ENCODE measurements at regions not wholly inside any gene's neighbourhood (a gene's known extent, or its start where the extent isn't known, plus 50 kb on each side); places are given as distances from the start of the nearest gene placed in this dataset.
"Not testable (repeated sequence)": the region's sequence is repeated elsewhere in the genome, so short reads cannot be mapped to it uniquely, and the experiment has no call there.

DNA sequence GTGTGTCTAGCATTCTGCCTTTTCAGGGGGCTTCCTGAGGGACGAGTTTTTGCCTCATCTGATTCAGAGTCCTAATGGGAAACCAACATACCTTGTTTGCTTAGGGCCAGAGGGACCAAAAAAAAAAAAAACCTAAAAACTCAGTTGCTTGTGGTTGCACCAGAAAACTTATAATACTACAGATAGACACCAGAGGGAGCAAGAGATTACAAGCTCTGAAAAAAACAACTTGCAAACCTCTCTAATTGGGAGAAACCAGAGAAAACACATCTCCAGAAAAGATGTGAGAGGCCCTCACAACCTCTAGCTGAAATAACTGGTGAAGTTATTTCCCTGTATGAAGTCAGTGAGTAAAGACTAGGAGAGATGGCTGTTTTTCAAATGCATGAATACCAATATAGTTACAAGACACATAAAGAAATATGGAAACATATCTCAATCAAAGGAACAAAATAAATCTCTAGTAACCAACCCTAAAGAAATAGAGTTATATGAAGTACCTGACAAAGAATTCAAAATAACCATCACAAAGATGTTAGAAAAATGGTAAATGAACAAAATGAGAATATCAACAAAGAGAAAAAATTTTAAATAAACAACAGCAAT, 233.7 kb upstream of the NFIA start:
- no peak overlapping the region for H3K4me2 ChIP-seq (ENCODE audit: low read depth, low read length, poor library complexity, severe bottlenecking)
- H4K20me1 ChIP-seq (ENCODE audit: low read depth, low read length), result no peaks in the 10 kb centered on the region
- no peak overlapping the region for H2AFZ ChIP-seq (ENCODE audit: low read depth, low read length, severe bottlenecking)
- TF ChIP-seq EZH2phosphoT487 (conservative IDR thresholded peaks at IDR 0.05; ENCODE audit: low read length), result no peak
- TF ChIP-seq, protein P1, sequence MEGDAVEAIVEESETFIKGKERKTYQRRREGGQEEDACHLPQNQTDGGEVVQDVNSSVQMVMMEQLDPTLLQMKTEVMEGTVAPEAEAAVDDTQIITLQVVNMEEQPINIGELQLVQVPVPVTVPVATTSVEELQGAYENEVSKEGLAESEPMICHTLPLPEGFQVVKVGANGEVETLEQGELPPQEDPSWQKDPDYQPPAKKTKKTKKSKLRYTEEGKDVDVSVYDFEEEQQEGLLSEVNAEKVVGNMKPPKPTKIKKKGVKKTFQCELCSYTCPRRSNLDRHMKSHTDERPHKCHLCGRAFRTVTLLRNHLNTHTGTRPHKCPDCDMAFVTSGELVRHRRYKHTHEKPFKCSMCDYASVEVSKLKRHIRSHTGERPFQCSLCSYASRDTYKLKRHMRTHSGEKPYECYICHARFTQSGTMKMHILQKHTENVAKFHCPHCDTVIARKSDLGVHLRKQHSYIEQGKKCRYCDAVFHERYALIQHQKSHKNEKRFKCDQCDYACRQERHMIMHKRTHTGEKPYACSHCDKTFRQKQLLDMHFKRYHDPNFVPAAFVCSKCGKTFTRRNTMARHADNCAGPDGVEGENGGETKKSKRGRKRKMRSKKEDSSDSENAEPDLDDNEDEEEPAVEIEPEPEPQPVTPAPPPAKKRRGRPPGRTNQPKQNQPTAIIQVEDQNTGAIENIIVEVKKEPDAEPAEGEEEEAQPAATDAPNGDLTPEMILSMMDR (IDR thresholded peaks at IDR 0.05; ENCODE audit: insufficient read depth, low read length, poor library complexity, severe bottlenecking), result peak; percentile 41
- no peaks in the 10 kb centered on the region for H3K9me2 ChIP-seq (replicated peaks; ENCODE audit: insufficient read depth, low read length)
- no peaks in the 10 kb centered on the region for H3F3A ChIP-seq (ENCODE audit: insufficient read depth)
- no peaks in the 10 kb centered on the region for H3K36me3 ChIP-seq (ENCODE audit: low read length)
- H3K9me3 ChIP-seq (ENCODE audit: insufficient read depth, low read length), result no peaks in the 10 kb centered on the region
- no peaks in the 10 kb centered on the region for H3K79me2 ChIP-seq (ENCODE audit: insufficient read depth, low read length)
- H3K4me3 ChIP-seq (ENCODE audit: insufficient read depth, low read length, poor library complexity, severe bottlenecking), result no peak overlapping the region
- no peaks in the 10 kb centered on the region for H3K27me3 ChIP-seq (ENCODE audit: low read length)
- H3K27ac ChIP-seq (ENCODE audit: low read depth, low read length), result no peak overlapping the region
- H3K9ac ChIP-seq (ENCODE audit: low read length), result no peak overlapping the region

DNA sequence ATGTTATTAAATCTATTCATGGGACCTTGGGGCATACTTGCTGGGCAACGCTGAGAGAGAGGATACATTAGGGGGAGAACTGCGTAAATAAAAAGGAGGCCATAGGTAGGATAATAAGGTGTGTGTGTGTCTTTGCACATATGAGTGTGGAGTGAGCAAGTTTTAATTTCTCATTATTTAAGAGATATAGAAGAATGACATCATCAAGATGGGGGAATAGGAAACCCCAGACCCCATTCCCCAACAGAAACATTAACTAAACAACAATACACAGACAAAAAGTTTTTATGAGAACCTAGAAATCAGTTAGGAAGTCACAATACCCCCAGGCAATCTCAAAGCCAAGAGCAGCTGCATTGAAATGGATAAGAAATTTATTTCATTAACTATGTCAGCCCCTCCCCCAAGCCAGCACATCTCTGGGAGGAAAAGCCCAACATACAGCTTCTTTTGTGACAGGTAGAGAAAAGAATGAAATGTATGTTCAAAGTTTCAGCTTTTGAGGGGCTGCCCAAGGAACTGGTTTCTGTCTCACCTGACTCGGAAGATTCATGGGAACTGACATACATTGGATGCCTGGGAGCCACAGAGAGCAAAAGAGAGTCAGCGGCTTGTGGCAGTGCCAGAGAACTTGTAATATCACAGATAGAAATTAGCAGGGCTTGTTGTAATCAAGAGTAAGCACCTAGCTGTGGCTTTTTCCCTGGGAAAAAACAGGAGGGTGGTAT, 234.3 kb upstream of the NFIA start:
- Histone ChIP-seq H4K20me1 (ENCODE audit: low read depth, low read length) (no peaks in the 10 kb centered on the region), H3K36me3 (ENCODE audit: low read length) (no peaks in the 10 kb centered on the region), H3K9me3 (ENCODE audit: insufficient read depth, low read length) (no peaks in the 10 kb centered on the region), H3K27ac (ENCODE audit: low read depth, low read length) (no peak overlapping the region), H3K4me2 (ENCODE audit: low read depth, low read length, poor library complexity, severe bottlenecking) (no peak overlapping the region), H3F3A (ENCODE audit: insufficient read depth) (no peaks in the 10 kb centered on the region), H3K9me2 (replicated peaks; ENCODE audit: insufficient read depth, low read length) (no peaks in the 10 kb centered on the region), H3K79me2 (ENCODE audit: insufficient read depth, low read length) (no peaks in the 10 kb centered on the region), H2AFZ (ENCODE audit: low read depth, low read length, severe bottlenecking) (no peak overlapping the region), H3K27me3 (ENCODE audit: low read length) (no peaks in the 10 kb centered on the region), H3K4me3 (ENCODE audit: insufficient read depth, low read length, poor library complexity, severe bottlenecking) (no peak overlapping the region), H3K9ac (ENCODE audit: low read length) (no peak overlapping the region)
- TF ChIP-seq, protein P1 (IDR thresholded peaks at IDR 0.05; ENCODE audit: insufficient read depth, low read length, poor library complexity, severe bottlenecking), result no peak
- TF ChIP-seq EZH2phosphoT487 (conservative IDR thresholded peaks at IDR 0.05; ENCODE audit: low read length), result no peak

DNA sequence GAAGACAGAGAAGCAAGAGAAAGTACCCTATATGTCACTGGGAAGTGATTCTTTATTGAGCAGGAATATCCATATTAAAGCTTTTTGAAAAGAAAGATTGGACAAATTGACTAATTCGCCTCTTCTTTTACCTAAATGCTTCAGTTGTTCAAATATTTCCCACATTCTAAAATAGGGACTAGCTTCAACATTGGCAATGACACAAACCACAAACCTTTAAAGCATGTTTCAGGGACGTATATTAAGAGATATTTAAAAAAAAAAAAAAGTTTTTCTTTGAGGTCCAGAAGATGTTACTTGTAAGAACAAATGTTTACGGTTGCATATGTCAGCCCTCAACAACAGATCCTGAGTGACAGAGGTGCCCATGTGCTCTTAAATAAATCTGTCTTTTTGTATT, 235.0 kb upstream of the NFIA start:
- H3K9me2 ChIP-seq (replicated peaks; ENCODE audit: insufficient read depth, low read length), result no peaks in the 10 kb centered on the region
- no peak overlapping the region for H3K27ac ChIP-seq (ENCODE audit: low read depth, low read length)
- no peak overlapping the region for H2AFZ ChIP-seq (ENCODE audit: low read depth, low read length, severe bottlenecking)
- H3K4me2 ChIP-seq (ENCODE audit: low read depth, low read length, poor library complexity, severe bottlenecking), result no peak overlapping the region
- no peaks in the 10 kb centered on the region for H3K36me3 ChIP-seq (ENCODE audit: low read length)
- H4K20me1 ChIP-seq (ENCODE audit: low read depth, low read length), result no peaks in the 10 kb centered on the region
- no peak for TF ChIP-seq EZH2phosphoT487 (conservative IDR thresholded peaks at IDR 0.05; ENCODE audit: low read length)
- TF ChIP-seq, protein P1 (IDR thresholded peaks at IDR 0.05; ENCODE audit: insufficient read depth, low read length, poor library complexity, severe bottlenecking), result no peak
- H3K4me3 ChIP-seq (ENCODE audit: insufficient read depth, low read length, poor library complexity, severe bottlenecking), result no peak overlapping the region
- no peaks in the 10 kb centered on the region for H3K79me2 ChIP-seq (ENCODE audit: insufficient read depth, low read length)
- no peaks in the 10 kb centered on the region for H3K27me3 ChIP-seq (ENCODE audit: low read length)
- H3K9ac ChIP-seq (ENCODE audit: low read length), result no peak overlapping the region
- no peaks in the 10 kb centered on the region for H3K9me3 ChIP-seq (ENCODE audit: insufficient read depth, low read length)
- no peaks in the 10 kb centered on the region for H3F3A ChIP-seq (ENCODE audit: insufficient read depth)

DNA sequence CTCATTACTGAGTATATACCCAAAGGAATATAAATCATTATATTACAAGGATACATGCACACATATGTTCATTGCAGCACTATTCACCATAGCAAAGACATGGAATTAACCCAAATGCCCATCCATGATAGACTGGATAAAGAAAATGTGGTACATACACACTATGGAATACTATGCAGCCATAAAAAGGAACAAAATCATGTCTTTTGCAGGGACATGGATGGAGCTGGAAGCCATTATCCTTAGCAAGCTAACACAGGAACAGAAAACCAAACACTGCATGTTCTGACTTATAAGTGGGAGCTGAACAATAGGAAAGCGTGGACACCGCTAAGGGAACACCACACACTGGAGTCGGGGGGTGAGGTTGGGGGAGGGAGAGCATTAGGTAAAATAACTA, 236.7 kb upstream of the NFIA start:
- H4K20me1 ChIP-seq (ENCODE audit: low read depth, low read length); H3K36me3 ChIP-seq (ENCODE audit: low read length); H3K9me3 ChIP-seq (ENCODE audit: insufficient read depth, low read length); H3K4me2 ChIP-seq (ENCODE audit: low read depth, low read length, poor library complexity, severe bottlenecking); H3K79me2 ChIP-seq (ENCODE audit: insufficient read depth, low read length); H2AFZ ChIP-seq (ENCODE audit: low read depth, low read length, severe bottlenecking); H3K4me3 ChIP-seq (ENCODE audit: insufficient read depth, low read length, poor library complexity, severe bottlenecking); H3K27ac ChIP-seq (ENCODE audit: low read depth, low read length); H3F3A ChIP-seq (ENCODE audit: insufficient read depth); H3K9me2 ChIP-seq (replicated peaks; ENCODE audit: insufficient read depth, low read length); H3K9ac ChIP-seq (ENCODE audit: low read length); H3K27me3 ChIP-seq (ENCODE audit: low read length): not testable (repeated sequence)

Data from SU-DHL-6 (cell line).